Suppressor macrophage treated with lipopolysaccharide for 1 hour (primary cell): ENCODE measurements at regions not wholly inside any gene's neighbourhood (a gene's known extent, or its start where the extent isn't known, plus 50 kb on each side); places are given as distances from the start of the nearest gene placed in this dataset.
"Not testable (repeated sequence)": the region's sequence is repeated elsewhere in the genome, so short reads cannot be mapped to it uniquely, and the experiment has no call there.

ENCODE experiments used
- DNase-seq, 3 donors: peaks; one replicate each; pipeline ENCODE4 v3.0.0-alpha.2; 2020 to 2022

DNA sequence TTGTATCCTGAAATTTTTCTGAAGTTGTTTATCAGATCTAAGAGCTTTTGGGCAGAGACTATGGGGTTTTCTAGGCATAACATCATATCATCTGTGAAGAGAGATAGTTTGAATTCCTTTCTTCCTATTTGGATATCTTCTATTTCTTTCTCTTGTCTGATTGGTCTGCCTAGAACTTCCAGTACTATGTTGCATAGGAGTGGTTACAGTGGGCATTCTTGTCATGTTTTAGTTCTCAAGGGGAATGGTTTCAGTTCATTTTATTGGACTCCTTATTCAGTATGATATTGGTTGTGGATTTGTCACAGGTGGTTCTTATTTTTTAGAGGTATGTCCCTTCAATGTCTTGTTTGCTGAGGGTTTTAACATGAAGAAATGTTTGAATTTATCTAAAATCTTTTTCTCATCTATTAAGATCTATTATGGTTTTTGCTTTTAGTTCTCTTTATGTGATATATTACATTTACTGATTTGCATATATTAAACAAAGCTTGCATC is 286.6 kb upstream of the C1QTNF3 start:
- not testable (repeated sequence) for DNase-seq

DNA sequence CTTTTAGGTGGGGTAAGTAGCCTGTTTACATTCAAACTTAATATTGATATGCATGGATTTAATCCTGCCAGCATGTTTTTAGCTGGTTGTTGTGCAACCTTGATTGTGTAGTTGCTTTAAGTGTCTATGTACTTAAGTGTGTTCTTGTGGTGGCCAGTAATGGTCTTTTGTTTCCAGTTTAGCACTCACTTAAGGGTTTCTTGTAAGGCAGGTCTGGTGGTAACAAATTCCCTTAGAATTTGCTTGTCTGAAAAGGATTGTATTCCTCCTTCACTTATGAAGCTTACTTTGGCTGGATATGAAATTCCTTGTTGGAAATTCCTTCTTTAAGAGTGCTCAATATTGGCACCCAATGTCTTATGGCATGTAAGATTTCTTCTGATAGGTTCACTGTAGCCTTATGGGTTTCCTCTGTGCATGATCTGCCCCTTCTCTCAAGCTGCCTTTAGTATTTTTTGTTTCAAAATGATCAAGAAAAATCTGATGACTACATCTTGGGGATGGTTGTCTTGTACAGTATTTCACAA is 289.0 kb upstream of the C1QTNF3 start:
- not testable (repeated sequence) for DNase-seq

DNA sequence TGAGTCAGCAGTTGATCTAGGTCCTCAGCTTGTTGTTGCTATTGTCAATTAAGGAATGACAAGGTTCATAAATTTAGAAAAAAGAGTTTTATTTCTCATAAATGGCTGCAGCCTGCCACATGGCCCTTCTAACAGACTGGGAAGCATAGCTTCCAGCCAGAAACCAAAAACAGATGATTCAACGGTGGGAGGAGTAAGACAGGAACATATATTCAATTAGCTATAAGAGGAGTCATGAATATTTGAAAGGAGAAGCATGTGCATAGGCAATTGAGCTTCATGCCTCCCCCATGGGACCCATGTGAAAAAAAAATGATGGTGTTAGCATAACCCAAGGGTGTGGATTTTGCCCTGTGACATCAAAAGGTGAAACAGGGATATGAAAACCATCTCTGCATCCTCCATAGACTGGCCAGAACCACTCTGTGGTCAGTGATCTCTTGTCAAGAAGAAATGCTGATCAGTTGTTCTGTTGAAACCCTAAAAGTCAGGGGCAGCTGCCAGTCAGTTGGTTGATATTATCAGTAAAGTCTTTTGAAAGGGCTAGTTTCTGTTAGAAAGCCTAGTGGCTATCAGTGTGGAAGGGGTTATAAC is 296.5 kb upstream of the C1QTNF3 start:
- not testable (repeated sequence) for DNase-seq

DNA sequence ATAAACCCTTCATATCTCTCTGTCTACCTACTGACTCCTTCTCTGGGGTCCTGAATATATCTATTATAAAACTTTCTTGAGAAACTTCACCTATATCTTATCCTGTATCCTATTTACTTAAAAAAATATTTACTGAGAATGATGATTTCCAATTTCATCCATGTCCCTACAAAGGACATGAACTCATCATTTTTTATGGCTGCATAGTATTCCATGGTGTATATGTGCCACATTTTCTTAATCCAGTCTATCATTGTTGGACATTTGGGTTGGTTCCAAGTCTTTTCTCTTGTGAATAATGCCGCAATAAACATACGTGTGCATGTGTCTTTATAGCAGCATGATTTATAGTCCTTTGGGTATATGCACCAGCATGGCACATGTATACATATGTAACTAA is 301.7 kb upstream of the RAI14 start:
- DNase-seq, result not testable (repeated sequence)

DNA sequence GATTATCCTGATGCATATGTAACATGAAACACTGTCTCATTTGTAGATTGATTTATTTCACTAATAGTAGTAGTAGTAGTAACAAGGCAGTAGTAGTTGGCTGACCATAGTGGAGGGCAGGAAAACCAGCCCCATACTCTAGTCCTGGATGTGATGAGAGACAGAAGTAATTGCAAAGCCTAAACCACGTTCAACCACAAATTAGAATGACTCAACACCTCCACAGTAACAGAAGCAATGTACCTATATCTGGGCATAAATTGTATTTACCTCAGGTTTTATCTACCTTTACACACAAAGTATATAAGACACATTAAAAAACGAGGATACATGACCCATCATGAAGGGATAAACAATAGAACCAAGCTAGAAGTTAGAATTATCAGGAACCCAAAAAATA is 284.7 kb upstream of the RAI14 start:
- DNase-seq, result not testable (repeated sequence)

DNA sequence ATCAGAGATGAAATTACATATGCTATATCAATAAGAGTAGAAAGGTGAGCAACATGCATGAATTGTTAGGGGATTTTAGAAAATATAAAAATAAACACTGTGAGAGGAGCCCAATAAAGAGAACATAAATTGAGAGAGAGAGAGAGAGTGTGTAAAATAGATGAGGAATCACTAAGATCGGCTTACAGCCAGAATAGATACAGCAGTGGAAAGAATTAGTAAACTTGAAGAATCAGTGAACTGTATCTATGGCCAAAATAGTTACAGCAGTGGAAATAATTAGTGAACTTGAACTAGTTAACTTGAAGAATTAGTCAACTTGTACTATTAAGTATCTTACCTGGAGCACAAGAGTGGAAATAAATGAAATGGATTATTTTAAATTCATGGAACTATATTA is 284.3 kb upstream of the RAI14 start:
- not testable (repeated sequence) for DNase-seq

DNA sequence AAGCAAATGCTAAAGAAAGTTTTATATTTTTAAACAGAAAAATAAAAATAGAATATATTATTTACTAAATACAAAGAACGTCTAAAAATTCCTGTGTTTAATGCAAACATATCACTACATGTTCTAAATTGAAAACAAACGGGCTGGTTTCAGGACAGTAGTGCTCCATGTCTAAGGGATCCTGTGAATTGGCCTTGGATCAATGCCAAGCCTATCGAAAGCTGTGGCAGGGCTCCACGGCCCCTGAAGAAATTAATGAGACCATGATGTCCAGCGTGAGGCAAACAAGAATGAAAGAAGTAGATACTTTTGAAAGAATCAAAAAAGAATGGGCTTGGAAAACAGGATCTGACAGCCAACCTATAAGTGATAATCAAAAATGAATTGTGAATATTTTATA is 283.4 kb upstream of the RAI14 start:
- DNase-seq, result not testable (repeated sequence)

DNA sequence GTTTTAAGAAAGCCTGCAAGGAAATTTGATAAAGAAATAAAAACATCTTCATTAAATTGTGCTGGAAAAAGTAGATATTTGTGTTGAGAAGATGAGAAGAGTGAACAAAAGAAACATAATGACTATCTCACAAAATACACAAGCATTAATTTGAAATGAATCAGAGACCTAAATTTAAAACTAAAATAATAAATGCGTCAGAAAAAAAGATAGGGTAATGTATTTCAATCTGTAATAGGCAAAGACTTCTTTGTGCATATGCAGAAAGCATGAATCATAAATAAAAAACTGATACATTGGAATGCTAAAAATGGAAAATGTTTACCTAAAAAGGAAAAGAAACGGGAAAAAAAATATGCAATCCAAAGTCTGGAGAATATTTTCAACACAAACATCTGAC is 278.5 kb upstream of the RAI14 start:
- not testable (repeated sequence) for DNase-seq

DNA sequence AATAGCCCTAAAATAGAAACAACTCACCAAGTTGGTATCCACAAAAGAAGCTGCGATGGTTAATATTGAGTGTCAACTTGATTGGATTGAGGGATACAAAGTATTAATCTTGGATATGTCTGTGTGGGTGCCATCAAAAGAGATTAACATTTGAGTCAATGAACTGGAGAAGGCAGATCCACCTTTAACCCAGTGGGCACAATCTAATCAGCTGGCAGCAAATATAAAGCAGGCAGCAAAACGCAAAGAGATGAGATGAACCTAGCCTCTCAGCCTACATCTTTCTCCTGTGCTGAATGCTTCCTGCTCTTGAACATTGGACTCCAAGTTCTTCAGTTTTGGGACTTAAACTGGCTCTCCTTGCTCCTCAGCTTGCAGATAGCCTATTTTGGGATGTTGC is 277.6 kb upstream of the RAI14 start:
- DNase-seq, result not testable (repeated sequence)

DNA sequence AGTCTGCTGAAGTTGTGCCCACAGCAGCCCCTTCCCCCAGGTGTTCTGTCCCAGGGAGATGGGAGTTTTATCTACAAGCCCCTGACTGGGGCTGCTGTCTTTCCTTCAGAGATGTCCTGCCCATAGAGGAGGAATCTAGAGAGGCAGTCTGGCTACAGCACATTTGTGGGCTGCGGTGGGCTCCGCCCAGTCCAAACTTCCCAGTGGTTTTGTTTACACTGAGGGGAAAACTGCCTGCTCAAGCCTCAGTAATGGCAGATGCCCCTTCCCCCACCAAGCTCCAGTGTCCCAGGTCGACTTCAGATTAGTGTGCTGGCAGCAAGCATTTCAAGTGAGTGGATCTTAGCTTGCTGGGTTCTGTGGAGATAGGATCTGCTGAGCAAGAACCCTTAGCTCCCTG is 267.4 kb upstream of the RAI14 start:
- not testable (repeated sequence) for DNase-seq

DNA sequence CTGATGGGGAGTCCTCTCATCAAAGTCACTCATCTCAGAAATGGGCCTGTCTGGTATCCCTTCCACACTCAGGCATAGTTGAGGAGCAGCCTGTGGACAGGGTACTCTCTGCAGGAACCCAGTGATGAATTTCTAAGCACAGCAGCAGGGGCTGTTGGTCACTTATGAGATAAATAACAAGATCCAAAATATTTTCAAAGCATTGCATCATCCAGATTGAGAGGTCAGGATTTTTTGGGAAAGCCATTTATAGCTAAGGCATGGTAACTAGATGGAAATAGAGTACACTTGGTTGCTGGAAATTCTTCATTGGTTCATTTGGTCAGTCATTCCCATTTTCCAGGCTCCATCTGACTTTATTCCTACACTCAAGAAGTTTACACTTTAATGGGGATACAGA is 246.8 kb upstream of the RAI14 start:
- DNase-seq, result no peak

DNA sequence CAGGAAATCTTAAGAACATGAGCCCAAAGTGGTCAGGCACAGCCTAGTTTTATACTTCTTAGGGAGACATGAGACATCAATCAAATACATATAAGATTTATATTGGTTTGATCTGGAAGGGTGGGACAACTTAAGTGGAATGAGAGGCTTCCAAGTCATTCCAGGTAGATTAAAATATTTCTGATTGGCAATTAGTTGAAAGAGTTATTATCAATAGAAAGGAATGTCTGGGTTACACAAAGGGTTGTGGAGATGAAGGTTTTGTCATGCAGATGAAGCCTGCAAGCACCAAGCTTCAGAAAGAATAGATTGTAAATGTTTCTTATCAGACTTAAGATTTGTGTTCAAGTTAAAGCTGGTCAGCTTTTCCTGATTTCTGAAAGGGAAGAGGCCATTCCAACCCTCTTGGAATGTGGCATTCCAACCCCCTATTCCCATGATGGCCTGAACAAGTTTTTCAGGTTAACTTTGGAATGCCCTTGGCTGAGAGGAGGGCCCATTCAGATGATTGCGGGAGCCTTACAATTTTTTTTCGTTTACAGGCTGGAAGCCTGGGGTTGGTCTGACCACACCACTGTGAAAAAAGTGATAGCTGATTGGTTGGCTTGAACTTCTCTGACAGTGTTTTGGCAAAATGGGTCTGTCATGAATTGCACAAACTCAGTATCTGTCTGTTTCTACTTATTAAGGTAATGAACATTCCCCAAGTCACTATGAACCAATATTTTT is 245.6 kb upstream of the RAI14 start:
- no peak for DNase-seq

DNA sequence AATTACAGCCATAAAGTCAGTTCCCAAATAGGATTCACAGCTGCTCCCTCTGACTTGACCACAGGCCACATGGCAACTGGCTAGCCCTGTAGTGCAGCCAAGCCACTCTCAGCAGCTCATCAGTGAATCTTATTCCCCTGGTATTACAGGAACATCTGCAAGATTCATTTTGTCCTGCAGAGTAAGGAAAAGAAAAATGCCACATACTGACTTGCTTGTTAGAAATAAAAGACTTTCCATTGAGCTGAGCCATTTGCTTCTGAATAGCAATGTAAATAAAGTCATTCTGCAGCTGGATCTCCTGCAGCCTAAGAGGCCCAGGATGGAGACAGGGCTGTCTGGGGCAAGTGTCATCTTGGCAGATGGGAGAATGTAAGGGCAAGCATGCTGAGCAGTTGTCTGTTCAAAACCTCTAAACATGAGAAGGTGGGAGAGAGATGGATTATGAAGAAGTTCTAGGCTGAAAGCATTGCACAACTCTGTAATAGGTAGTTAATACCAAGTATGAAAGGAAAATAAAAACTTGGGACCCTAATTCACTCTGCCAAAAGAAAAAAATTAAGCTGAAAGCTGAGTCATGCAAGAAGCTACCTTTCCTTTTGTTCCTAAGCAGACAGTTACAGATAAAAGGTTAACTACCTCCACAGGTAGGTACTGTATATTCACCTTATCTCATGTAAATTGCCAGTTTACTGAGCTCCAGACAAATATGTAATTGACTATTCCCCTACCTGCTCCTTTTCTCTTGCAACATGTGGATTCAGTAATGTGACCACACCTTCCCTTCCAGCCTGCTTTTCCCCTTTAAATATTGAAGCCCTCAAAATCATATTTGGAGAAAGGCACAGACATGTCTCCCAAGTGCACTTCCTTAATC is 244.4 kb upstream of the RAI14 start:
- DNase-seq, result no peak

DNA sequence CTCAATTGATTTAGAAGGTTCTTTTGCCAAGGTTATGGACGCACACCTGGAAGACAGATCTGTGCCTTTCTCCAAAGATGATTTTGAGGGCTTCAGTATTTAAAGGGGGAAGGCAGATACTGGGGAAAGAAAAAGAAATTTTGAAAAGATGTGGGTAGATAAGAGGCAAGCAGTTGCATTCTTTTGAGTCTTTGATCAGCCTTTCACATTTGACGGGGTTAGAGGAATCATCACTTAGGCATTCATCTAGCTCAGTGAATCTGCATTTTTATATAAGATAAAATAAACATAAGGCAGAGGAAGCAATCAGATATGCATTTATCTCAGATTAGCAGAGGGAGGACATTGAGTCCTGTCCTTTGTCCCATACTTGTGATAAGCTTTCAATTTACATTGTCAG is 243.4 kb upstream of the RAI14 start:
- DNase-seq, result no peak

DNA sequence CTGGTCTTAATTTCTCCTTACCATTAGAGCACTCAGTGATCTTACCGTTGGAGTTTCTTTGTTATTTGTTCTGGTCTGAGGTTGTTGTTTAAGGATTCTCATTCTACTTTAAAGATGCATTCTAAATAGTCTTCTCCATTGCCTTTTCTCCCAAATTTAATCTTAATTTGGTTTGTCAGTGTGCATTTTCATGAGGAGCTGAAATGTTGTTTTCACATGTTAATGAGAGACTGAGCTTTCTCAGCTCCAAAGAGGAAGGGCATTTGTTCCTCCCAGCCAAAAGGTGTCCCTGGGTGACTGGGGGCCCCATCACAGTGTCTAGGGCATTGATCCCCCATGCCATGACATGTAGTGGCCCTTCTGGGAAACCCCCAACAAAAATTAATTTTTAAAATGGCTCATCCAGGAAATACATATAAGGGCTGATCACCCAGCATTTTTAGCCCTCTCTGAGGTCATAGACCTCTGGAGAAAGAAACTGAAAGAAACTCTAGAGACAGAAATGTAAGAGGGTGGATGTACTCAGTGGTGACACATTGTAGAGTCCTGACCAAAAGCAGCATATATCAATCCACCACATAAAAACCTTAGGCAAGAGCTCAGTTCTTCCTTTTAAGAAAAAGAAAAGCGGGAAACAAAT is 240.4 kb upstream of the RAI14 start:
- DNase-seq, result peak in 1 of 3 donors; percentile 18

DNA sequence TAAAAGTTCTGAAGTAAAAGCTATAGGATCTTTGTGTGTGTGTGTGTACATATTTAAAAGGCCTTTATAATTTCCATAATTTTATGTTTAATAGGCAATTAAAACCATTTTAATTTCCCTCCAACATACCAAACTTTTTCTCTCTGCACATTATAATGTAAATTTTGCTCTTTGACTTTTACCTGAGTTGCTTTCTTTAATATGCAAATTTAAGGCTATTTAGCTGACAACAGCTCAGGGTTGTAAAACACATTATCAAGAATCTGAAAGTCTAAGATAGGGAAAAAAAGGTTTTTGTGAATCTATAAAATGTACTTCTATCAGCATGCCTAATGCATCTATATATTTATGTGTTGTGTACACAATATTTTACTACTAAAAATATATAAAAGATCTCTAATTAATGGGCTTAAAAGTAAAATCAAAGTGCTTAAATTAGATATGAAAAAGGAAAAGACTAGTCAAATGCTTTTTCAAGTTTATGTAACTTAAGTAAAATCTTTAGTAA is 239.6 kb upstream of the RAI14 start:
- no peak for DNase-seq

DNA sequence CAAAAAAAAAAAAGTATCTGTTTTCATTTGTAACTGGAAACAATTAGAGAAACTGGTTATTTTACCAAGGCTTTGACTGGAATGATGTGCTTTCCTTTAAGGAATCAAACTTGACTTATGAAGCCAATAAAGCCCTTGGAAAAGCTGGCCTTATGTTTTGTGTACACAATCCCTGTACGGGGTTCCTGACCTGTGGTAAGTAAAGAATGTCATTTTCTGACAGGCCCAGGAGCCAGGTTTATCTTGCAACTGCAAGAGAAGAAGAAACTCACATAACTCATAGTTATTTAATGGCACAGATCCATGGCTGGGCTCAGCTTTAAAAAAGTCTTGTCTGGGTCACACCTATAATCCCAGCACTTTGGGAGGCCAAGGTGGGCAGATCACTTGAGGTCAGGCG is 235.9 kb upstream of the RAI14 start:
- DNase-seq, result not testable (repeated sequence)

DNA sequence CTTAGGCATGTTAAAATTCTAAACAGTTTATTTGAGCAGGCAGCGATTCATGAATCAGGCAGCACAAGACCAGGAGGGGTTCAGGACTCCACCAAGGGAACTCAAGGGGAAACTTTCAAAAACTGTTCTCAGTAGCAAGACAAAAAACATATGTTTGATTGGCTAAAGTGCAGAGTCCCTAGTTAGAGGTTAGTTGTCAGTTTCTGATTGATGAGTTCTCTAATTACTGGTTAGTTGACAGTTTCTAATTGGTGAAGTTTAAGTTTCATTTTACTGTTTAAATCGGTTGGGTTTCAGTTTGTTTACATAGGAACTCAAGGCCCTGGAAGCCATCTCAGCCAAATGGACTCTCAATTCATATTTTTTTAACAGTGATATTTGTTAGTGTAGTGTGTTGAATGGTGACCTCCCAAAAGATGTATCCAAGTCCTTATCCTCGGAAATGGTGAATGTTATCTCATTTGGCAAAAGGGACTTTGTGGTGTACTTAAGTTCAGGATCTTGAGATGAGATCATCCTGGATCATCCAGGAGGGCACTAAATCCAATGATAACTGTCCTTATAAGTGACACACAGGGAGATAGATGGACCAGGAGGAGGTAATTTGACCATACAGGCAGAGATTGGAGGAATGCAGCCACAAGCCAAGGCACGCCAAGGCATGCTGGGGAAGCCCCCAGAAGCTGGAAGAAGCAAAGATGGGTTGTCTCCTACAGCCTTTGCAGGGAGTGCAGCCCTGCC is 219.2 kb upstream of the RAI14 start:
- DNase-seq, result no peak

DNA sequence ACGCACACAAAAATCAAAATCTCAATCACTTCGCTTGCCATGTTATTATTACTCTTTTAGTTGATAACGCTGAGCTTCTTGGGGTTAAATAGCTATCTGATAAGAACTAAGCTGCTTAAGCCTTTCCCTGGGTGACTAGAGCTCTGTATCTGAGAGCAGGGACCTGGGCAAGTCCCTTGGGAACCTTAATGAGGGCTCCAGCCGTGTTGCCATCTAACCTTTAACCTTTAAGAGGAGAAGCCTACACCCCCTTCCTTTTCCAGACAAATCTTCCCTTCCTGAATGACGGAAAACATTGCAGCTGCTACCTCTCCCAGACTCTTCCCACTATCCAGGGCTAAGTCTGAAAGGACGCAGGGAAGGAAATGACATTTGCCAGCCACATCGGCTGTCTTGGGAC is 216.5 kb upstream of the RAI14 start:
- no peak for DNase-seq

DNA sequence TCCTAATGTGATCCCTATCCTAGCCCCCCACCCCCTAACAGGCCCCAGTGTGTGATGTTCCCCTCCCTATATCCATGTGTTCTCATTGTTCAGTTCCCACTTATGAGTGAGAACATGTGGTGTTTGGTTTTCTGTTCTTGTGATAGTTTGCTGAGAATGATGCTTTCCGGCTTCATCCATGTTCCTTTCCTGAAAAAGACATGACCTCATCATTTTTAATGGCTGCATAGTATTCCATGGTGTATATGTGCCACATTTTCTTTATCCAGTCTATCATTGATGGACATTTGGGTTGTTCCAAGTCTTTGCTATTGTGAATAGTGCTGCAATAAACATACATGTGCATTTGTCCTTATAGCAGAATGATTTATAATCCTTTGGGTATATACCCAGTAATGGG is 214.4 kb upstream of the RAI14 start:
- not testable (repeated sequence) for DNase-seq

DNA sequence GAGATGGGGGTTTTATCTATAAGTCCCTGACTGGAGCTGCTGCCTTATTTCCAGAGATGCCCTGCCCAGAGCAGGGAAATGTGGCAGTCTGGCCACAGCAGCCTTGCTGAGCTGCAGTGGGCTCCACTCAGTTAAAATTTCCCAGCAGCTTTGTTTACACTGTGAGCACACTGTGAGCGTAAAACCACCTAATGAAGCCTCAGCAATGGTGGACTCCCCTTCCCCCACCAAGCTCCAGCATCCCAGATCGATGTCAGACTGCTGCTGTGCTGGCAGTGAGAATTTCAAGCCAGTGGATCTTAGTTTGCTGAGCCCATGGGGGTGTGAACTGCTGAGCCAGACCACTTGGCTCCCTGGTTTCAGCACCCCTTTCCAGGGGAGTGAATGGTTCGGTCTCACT is 208.7 kb upstream of the RAI14 start:
- DNase-seq, result no peak

DNA sequence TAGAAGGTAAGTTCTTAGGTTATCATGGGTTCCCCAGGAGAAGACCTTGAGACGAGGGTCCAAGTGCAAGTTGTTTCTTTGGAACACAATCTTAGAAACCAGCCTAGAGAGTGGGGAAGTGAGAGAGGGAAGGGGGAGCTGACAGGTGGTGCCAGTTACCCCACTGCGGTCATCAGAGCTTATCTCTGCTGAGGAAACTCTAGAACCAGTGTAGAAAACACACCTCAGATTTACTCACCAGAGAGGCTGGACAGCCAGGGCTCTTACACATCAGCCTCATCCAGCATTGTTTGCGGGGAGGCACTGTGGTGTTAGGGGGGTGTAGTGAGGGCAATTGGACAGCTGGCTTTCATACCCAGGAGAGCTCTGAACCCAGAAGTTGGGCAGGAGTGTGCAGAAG is 206.5 kb upstream of the RAI14 start:
- no peak for DNase-seq
